ENCODE measurements at regions not wholly inside any gene's neighbourhood (a gene's known extent, or its start where the extent isn't known, plus 50 kb on each side); places are given as distances from the start of the nearest gene placed in this dataset.
"Not testable (repeated sequence)": the region's sequence is repeated elsewhere in the genome, so short reads cannot be mapped to it uniquely, and the experiment has no call there.

- no peak for DNase-seq
These were observed 261.7 kb upstream of the MAP2 start for GRCh38 chr2:209162129-209162528.

DNA sequence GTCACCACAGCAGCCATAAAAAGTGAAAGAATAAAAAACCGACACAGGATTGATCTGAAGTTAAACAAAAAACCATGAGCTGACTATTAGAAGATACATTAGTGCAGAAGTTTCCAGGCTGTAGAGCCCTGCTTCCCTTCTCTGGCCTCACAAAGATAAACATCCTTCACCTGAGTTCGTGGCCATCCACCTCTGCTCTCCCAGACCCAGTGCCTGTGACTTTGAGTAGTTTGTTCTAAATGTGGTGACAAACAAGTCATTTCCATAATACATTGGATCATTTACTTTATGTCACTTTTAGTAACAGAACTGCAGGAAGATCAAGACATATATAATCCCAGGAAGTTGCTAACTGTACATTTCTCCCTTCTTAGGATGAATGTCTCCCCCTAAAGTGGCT is 241.9 kb upstream of the MAP2 start:
- DNase-seq: no peak

DNA sequence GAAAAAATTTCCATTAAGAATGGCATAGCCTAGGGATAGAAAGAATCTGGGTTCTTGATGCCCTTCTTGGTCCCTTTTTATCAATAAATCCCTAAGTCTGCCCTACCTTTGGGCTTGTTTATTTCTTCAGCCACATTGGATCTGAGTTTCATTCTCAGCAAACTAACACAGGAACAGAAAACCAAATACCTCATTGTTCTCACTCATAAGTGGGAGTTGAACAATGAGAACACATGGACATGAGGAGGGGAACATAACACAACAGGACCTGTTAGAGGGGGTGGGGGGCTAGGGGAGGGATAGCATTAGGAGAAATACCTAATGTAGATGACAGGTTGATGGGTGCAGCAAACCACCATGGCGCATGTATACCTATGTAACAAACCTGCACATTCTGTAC is 237.0 kb upstream of the MAP2 start:
- DNase-seq: not testable (repeated sequence)

GRCh38 chr2:209189893-209190292 is 234.0 kb upstream of the MAP2 start:
- no peak for DNase-seq

GRCh38 chr2:209191139-209191538 is 232.7 kb upstream of the MAP2 start:
- DNase-seq: no peak

DNA sequence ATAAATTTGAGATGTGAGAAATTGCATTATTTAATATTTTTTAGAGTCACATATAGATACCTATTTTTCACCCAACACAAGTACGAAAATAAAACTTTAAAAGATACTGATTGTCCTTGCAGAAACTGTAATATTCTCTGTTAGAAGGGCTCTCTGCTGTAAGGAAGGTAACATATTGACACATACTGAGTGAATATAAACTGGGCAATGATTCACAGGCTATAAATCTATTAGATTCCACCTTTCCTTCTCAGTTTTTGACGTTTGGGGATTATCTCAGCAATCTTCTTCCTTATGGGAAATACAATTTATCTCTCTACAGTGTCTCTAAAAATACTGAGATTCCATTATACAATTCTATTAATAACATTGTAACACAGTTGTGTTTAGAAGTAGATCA is 229.1 kb upstream of the MAP2 start:
- no peak for DNase-seq

DNA sequence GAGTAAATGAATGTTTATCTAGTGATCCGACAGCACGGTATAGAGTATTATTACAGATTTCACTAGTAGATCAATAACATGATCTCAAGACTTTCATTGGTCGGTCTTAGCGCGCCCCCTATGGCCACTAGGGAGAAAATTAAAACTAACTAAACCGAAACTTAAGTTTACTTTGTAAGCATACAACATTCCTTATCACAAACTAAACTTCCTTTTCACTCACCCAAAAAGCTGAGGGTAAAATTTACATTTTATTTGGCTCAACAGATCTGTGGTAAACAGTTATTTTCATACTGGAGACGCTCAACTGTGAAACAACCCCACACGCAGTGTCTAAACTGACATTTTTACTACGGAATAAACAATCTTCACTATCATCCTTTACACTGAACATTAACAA is 215.6 kb upstream of the MAP2 start:
- DNase-seq: peak; percentile 1

GRCh38 chr2:209209943-209210342 is 213.9 kb upstream of the MAP2 start:
- DNase-seq: no peak

DNA sequence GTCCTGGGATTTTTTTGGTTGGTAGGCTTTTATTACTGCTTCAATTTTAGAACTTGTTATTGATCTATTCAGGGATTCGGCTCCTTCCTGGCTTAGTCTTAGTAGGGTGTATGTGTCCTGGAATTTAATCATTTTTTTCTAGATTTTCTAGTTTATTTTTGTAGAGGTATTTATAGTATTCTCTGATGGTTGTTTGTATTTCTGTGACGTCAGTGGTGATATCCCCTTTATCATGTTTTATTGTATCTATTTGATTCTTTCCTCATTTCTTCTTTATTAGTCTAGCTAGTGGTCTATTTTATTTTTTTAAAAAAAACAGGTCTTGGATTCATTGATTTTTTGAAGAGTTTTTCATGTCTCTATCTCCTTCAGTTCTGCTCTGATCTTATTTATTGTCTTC is 193.3 kb upstream of the MAP2 start:
- DNase-seq: no peak

DNA sequence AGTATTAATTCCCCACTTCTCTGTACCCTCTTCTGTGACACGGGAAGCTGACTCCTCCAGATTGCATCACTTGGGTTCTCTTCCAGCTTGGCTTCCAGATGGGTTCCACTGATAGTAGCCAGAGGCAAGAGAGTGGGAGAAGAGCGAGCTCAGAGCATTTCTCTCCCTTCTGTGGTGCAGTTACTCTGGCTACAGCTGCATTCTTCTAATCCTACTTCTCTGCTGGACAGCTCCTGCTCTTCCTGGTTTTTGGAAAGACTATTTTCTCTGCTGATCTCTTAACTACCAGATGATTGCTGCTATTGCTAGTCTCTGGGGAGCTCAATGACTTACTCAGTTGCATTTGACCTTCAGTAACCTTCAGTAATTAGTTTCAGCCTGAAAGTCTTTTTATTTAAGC is 187.5 kb upstream of the MAP2 start:
- DNase-seq: no peak

DNA sequence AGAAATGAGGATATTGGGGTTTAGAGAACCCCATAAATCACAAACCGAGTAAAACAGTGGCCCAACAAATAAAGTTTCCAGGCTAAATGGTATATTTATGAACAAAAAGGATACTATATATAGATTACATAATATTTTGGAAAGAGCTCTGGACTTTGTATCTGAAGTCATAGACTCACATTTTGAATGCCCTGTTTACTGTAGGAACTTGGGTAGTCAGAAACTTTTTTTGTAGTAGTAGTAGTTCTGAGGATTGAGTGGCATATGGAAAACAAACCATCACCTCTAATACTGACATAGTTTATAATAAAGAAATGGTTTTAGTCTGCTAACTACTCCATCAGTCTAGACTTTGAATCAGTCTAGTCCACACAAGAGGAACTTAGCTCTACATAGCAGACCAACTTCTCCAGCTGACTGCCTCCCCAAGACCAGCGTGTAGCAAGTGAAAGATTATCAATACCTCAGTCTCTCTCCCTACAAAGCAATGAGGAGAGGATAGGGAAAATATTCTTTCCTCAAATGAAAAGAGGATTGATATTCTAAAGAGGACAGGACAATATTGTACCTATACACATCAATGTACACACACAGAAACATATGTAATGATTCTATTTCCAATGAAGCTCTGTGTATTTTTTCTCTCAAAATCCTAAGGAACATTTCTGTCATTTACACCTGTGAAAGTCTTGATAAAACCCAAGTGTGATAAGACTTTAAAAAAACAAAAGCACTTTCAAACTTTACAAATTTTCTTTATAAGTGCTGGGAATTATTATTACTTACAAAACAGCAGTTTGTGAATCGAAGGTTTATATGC is 184.9 kb upstream of the MAP2 start:
- no peak for DNase-seq

GRCh38 chr2:209239585-209239938 is 184.3 kb upstream of the MAP2 start:
- DNase-seq: no peak

DNA sequence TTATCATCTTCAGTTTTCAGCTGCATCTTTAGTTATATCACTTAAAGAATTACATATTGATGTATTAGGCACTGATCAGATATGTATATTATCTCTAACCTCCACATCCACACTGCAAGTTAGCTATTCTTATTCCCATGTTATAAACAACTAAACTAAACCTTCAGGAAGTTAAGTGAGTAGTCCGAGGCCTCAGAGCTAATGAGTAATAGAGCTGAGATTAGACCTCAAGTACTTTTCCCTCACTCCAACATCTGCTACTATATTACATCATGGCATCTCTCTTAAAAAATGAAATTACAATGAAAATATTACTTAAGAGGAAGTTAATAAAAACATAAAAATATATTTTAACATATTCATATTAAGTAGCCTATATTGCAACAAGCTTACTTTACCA is 183.6 kb upstream of the MAP2 start:
- DNase-seq: no peak

DNA sequence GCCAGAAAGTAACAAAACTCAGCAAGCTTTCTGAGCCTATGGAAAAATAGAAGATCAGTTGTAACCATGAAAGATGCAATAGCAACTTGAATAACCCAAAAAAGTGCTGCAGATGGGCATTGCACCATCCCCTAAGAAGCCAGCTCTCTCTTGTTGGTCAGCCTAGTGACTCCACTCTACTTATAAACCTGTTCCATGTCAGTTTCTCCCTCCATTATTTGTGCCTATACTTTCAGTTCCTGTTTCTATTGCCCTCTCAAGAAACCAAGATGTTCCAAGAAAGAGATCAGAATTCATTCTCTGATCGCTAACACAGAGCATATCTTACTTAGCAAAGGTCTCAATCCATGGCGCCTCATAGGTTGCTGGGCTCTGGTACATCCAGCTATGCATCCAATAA is 170.3 kb upstream of the MAP2 start:
- DNase-seq: no peak

GRCh38 chr2:209259767-209260166 is 164.1 kb upstream of the MAP2 start:
- DNase-seq: no peak

DNA sequence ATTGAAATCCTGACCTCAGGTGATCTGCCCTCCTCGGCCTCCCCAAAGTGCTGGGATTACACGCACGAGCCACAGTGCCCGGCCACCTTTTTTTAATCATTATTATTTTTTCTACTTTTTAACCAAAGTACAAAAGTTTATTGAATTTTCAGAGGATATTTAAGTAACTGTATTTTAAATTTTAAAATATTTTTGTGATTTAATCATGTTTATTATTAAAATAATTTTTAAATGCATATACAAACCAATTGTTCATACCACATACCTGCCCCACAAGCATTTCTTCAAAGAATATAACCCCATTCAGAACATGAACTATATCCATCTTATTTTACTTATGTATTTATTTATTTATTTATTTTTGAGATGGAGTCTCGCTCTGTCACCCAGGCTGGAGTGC is 163.6 kb upstream of the MAP2 start:
- no peak for DNase-seq

DNA sequence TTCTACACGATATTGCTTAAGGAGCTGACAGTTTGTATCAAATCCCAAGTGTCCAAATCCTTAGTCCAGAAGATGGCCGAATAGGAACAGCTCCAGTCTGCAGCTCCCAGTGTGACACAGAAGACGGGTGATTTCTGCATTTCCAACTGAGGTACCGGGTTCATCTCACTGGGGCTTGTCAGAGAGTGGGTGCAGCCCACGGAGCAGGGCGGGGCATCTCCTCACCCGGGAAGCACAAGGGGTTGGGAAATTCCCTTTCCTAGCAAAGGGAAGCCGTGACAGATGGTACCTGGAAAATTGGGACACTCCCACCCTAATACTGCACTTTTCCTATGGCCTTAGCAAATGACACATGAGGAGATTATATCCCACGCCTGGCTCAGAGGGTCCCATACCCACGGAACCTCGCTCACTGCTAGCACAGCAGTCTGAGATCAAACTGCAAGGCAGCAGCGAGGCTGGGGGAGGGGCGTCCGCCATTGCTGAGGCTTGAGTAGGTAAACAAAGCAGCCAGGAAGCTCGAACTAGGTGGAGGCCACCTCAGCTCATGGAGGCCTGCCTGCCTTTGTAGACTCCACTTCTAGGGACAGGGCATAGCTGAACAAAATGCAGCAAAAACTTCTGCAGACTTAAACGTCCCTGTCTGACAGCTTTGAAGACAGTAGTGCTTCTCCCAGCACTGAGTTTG is 162.3 kb upstream of the MAP2 start:
- not testable (repeated sequence) for DNase-seq

- no peak for DNase-seq
These were observed 154.8 kb upstream of the MAP2 start for GRCh38 chr2:209269024-209269423.

DNA sequence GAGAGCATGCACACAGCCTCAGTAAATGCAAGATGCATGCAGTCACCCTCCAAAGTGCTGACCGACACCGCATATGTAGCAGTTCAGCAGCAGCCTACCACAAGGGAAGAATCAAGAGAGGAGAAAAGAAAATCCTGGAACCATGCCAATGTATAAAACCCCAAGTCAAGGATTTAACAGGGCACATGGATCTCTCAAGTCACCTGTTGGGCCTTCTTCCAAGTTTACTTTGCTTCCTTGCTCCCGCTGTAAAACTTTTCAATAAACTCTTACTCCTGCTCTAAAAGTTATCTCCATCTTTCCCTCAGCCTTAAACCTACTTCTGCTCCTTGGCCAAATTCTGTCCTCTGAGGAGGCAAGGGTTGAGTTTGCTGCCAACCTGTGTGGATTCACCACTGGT is 147.8 kb upstream of the MAP2 start:
- DNase-seq: no peak

- no peak for DNase-seq
These were observed 146.4 kb upstream of the MAP2 start for GRCh38 chr2:209277444-209277843.

GRCh38 chr2:209298601-209299000 is 125.2 kb upstream of the MAP2 start:
- no peak for DNase-seq

GRCh38 chr2:209299478-209299877 is 124.4 kb upstream of the MAP2 start:
- DNase-seq: not testable (repeated sequence)

- not testable (repeated sequence) for DNase-seq
These were observed 123.1 kb upstream of the MAP2 start for GRCh38 chr2:209300766-209301165.

DNA sequence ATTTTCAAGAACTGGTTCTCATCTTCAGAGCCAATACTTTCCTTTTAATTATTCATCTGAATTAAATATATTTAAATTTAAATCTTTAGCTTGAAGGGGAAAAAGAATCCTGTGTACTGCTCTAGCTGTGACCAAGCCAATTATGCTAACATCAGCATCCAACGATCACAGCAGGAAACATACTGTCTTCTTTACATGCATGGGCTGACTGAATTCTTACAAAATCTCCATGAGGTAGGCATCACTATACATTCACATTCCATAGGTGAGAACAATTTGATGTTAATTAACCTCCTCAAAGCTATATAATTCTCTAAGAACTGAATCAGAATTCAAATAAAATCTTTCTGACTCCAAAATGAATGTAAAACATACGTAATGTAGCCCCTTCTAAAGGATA is 118.8 kb upstream of the MAP2 start:
- no peak for DNase-seq

Measured in renal pelvis (tissue), 1 donor.